ENCODE measurements at regions not wholly inside any gene's neighbourhood (a gene's known extent, or its start where the extent isn't known, plus 50 kb on each side); places are given as distances from the start of the nearest gene placed in this dataset.

DNA sequence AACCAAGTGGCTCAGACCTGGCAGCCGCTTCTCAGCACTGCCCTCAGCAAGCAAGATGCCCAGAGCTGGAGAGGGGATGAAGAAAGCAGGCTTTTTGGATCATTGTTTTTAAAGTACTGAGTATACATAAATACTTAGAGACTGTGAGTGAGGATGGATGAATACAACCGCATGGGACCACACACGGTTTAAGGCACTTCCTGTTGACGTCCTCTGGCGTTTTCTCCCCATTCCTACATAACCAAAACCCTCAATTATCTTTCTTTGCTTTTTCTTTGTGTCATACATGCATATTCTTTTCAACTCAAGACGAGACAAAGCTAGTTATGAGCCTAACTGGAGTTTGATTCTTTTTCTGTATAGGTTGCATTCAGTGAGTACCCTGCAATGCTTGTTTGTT, 198.4 kb downstream of the GALR1 start:
- no peak for DNase-seq

GRCh38 chr18:77455004-77455403, 205.4 kb downstream of the GALR1 start:
- no peak for DNase-seq

- DNase-seq: no peak
These were observed 208.0 kb downstream of the GALR1 start for GRCh38 chr18:77457681-77458080.

GRCh38 chr18:77461062-77461688, 211.5 kb downstream of the GALR1 start:
- DNase-seq: no peak

GRCh38 chr18:77464917-77465316, 215.3 kb downstream of the GALR1 start:
- no peak for DNase-seq

DNA sequence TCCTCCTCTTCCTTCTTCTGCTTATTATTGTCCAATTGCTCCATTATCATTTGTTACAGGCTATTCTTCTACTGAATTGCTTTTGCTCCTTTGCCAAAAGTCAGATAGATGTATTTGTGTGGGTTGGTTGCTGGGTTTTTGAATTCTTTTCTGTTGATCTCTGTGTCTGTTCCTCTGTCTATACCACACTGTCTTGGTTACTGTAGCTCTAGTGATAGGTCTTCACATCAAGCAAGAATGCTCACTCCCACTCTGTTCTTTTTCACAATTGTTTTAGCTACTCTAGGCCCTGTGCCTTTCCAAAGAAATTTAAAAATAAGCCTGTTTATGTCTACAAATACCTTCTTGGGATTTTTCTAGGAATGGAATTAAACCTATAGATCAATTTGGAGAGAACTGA, 217.2 kb downstream of the GALR1 start:
- DNase-seq: no peak

- no peak for DNase-seq
These were observed 219.5 kb downstream of the GALR1 start for GRCh38 chr18:77469131-77469530.

GRCh38 chr18:77470569-77471413, 221.1 kb downstream of the GALR1 start:
- DNase-seq: no peak

- no peak for DNase-seq
These were observed 222.9 kb downstream of the GALR1 start for GRCh38 chr18:77472509-77472908.

DNA sequence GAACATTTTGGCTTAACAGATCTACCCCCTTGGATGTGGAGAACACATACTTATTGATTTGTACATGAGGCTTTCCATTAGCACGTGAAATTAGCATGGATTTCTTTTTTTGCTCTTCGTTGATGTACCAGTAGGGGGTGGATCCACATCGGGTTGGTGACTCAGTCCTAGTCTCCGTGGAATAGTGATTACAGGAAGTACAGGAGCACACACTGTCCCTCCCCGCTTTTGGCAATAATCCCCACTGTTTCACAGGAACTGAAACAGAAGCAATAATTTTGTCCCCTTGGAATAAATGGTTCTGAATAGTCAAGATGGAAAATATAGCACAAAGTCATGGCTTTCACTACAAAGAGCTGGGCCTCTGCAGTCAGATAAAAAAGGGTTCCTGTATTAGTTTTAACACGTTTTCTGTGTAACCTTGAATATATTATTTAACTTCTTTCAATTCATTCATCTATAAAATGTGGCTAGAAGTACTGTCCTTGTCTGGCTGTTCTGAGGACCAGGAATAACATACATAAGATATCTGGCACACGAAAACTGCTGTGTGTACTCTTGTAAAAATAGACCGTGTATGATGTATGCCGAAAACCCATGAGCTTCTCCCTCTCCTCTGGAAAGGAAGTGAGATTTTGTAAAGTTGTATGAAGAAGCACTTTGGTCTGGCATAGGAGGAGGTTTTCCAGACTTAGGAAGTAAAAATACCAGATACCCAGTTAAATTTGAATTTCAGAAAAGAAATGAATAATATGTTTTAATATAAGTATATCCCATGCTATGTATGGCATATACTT, 229.2 kb downstream of the GALR1 start:
- DNase-seq: no peak

DNA sequence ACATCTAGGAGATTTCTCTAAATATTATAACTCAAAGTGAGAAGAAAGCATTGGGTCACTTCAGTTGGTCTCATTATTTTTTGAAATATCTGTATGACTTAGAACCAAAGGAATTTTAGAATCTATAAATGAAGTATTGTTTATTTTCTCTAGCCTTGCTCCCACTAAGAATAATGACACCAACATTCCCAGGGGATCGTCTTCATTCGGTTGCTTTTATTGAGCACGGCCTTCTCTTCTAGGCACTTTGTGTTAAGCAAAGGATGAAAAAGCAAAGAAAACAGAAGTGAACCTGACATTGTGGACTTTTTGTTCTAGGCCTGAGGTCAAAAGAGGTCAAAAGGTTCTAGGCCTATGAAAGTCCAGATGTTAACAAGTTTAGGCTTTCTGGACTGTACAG, 231.9 kb downstream of the GALR1 start:
- no peak for DNase-seq

DNA sequence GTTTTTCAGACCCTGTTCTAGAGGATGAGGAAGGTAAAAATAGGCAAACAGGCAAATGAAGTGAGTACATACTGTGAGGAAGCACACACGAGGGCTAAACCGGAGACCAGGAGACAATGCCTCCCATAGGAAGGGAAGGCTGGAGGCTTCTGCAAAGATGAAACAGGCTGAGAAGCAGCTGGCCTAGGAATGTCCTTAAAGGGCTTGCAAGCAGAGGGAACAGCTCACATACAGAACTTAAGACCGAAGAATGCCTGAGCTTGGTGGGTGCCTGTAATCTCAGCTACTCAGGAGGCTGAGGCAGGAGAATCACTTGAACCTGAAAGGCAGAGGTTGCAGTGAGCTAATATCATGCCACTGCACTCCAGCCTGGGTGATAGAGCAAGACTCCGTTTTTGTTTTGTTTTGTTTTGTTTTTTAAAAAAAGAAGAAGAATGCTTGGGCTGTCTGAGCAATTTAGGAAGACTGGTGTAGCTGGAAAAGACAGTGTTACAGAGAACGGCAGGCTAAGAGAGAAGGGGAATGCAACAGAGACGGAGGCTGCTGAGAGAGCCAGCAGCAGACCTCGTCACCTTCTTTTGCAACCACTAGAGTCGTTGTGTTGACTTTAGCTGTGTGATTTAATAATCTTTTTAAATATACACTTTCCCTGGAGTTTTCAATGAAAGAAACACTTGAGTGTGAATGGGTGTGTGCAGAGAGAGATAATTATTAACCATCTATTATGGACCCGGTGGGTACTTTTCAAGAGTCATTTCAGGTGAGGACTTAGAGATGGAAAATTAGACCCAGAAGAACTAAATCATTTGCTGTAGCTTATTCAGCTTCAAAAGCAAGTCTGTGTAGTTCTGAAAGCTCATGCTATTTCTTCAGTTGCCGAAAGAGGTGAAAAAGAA, 232.8 kb downstream of the GALR1 start:
- DNase-seq: no peak

- no peak for DNase-seq
These were observed 237.3 kb downstream of the GALR1 start for GRCh38 chr18:77486985-77487384.

GRCh38 chr18:77487951-77488740, 238.5 kb downstream of the GALR1 start:
- DNase-seq: no peak

GRCh38 chr18:77495079-77495478, 245.4 kb downstream of the GALR1 start:
- no peak for DNase-seq

GRCh38 chr18:77495982-77496690, 246.5 kb downstream of the GALR1 start:
- DNase-seq: no peak

DNA sequence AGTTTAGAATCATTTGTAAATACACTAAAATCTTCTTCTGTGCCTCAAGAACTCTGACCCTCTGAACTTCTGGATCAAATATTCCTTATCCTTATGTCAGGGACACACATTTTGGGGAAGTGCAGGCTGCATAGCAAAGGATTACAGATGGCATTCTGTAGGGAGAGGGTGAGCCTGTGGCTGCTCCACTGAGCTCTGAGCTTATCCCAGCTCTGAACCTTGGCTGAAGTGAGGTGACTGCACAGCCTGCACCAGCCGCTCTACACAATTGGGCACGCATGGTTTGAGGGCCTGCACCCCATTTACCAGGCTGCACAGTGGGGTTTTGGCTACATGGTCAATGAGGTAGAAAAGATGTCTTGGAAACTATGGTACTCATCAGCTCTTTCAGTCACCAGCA, 251.6 kb downstream of the GALR1 start:
- DNase-seq: no peak

- no peak for DNase-seq
These were observed 255.9 kb downstream of the GALR1 start for GRCh38 chr18:77505499-77505898.

GRCh38 chr18:77512152-77512551, 262.5 kb downstream of the GALR1 start:
- no peak for DNase-seq

GRCh38 chr18:77517901-77518300, 268.3 kb downstream of the GALR1 start:
- DNase-seq: no peak

- DNase-seq: no peak
These were observed 271.1 kb downstream of the GALR1 start for GRCh38 chr18:77520767-77521166.

Measured in NCI-H510A (cell line).